Gastroesophageal sphincter (tissue), 3 donors: ENCODE measurements at regions not wholly inside any gene's neighbourhood (a gene's known extent, or its start where the extent isn't known, plus 50 kb on each side); places are given as distances from the start of the nearest gene placed in this dataset.

ENCODE experiments used
- CTCF ChIP-seq, 4 experiments: fragments of 200-600 bp in 2 of 4; fragments of 450-650 bp in 2 of 4; sonication (generic) in 1 of 4; IDR thresholded peaks; one replicate each; pipeline ENCODE4 v1.5.1; 2017 to 2019; ENCODE audit warnings: antibody characterized with exemption in 4 of 4, mild to moderate bottlenecking in 2 of 4, moderate library complexity in 2 of 4
- EP300 ChIP-seq: sonication (generic); formaldehyde crosslinking; IDR thresholded peaks from one replicate; pipeline ENCODE4 v1.6.1; 2017; ENCODE audit warnings: antibody characterized with exemption, mild to moderate bottlenecking
- POLR2A ChIP-seq, 2 donors: fragments of 450-650 bp; IDR thresholded peaks; one replicate each; pipeline ENCODE4 v1.6.1; 2017; ENCODE audit warnings: antibody characterized with exemption in 2 of 2, mild to moderate bottlenecking in 2 of 2, moderate library complexity in 1 of 2
- POLR2AphosphoS5 ChIP-seq: sonication (generic); formaldehyde crosslinking; IDR thresholded peaks from one replicate; pipeline ENCODE4 v1.6.1; 2017; ENCODE audit warnings: antibody characterized with exemption

DNA sequence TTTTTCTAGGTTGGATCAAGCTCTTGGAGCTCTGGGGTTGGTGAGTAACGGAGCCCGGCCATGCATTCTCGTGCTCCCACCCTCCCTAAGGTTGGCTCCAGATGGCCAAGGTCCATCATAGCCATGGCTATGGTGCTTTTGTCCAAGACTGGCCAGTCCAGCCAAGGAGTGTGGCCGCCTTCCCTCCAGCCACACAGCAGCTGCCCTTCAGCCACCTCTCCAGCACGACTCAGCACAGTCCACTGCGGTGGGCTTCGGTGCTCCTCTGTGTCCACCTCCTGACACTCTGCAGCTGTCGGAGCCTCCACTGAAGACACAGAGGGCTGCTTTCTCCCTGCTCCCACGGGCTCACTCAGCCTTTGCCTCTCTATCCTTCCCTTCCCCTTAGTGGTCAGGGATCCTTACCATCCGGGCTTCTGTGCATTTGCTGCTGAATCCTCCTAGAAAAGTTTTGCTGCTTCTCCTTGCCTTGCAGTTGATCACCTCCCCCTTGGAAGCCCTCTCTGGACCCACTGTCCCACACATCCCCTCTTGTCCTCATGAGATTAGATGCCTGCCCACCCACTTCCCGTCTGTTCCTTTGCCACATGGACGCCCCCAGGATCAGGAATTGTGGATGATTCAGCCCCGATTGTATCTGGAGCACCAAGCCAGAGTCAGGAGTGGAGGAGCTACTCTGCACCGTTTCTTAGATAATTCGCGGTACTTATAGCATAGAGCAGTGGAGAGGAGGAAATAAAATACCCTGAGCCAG lies 177.1 kb upstream of the COPS8 start:
- no peak for TF ChIP-seq CTCF (IDR thresholded peaks at IDR 0.05)
- TF ChIP-seq POLR2A (IDR thresholded peaks at IDR 0.05): no peak
- TF ChIP-seq EP300: no peak
- TF ChIP-seq POLR2AphosphoS5: no peak
